Activated CD8-positive, alpha-beta memory T cell treated with anti-CD3 and anti-CD28 coated beads for 36 hours (primary cell): ENCODE measurements at regions not wholly inside any gene's neighbourhood (a gene's known extent, or its start where the extent isn't known, plus 50 kb on each side); places are given as distances from the start of the nearest gene placed in this dataset.
"Not testable (repeated sequence)": the region's sequence is repeated elsewhere in the genome, so short reads cannot be mapped to it uniquely, and the experiment has no call there.

ENCODE experiments used
- CTCF ChIA-PET: fragments of 350-600 bp; sonication (Branson Sonifier 250); formaldehyde crosslinking; loops from one replicate; lab custom pipeline; 2021; ENCODE audit warnings: antibody characterized with exemption; lab: Charles Lee
- POLR2A ChIA-PET: fragments of 350-600 bp; sonication (Branson Sonifier 250); formaldehyde crosslinking; loops from one replicate; lab custom pipeline; 2021; ENCODE audit warnings: antibody characterized with exemption; lab: Charles Lee

DNA sequence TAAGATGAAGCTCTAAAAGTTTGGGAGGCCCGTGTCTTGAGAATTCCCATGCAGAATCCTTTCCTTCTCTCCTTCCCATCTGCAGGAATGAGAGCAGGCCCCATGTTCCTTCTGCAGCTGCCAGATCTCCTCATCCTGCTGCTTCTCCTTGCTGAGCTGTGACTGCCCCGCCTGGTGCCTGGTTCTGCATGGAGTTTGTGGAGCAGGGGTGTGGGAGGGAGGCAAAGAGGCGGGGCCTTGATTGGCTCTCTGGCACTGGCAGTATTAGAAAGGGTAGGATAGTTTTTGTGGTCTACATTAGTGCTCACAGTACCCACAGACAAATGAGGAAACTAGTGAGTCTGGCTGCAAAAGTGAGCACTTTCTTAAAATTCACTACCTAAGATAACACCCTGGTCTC lies 91.1 kb upstream of the CLPB start:
- POLR2A ChIA-PET = no interaction called here
- CTCF ChIA-PET = no interaction called here

DNA sequence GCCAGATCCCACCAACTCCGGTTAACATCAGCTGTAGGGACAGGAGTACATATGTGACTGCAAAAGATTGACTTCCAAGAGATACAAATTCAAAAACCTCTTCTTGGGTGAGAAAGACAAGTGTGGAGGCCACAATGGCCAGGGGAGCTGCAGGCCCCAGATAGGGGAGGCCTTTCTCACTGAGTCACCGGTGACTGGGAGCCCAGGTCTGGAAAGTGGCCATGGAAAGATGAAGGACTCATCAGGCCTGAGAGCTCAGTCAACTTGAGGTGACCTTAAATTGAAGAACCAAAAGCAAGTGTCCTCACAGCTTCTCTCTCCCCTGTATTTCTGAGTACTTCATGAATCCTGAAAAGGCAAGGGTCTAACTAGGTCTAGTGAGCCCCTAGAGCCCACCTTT lies 90.4 kb upstream of the CLPB start:
- CTCF ChIA-PET = interaction anchor here (0.9 kb wide), 1 partner anchor 53 kb away, joined by 3 read pairs; no protein-coding TSS in a partner anchor
- POLR2A ChIA-PET = no interaction called here

DNA sequence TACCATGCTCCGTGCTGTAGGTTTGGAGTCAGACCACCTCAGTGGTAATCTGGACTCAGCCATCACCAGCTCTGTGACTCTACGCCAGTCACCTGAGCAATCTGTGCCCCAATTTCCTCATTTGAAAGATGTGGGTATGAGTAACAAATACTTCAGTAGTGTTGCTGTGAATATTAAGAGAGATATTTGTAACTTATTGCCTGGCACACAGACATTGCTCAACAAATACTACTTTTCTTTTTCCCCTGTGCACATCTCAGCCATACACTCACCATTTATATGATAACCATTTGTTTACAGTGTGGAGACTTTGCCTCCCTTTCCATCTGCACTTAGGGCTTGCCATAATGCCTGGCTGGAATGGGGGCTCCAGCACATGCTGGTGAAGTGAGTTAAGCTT lies 89.7 kb upstream of the CLPB start:
- POLR2A ChIA-PET = no interaction called here
- CTCF ChIA-PET = no interaction called here

DNA sequence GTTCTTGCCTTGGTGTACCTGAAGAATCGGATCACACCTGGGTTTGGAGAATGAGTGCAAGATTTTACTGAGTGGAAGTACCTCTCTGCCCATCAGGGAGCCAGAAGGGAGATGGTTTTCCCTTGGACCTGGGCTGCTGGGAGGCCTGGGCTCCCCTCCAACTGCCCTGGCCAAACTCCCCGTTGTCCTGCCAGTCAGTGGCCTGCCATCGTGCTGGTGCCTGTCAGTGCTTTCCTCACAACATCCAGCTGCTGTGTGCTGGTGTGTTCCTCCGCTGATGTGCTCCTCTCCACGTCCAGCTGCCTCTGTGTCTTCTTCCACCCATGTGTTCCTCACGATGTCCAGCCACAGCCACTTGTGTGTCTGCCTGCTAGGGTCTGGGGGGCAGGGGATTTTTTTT lies 87.9 kb upstream of the CLPB start:
- ChIA-PET POLR2A (no interaction called here), CTCF (interaction anchor here (0.7 to 1.5 kb wide), 2 partner anchors 52 to 174 kb away, joined by 3 to 4 read pairs; no protein-coding TSS in a partner anchor)

DNA sequence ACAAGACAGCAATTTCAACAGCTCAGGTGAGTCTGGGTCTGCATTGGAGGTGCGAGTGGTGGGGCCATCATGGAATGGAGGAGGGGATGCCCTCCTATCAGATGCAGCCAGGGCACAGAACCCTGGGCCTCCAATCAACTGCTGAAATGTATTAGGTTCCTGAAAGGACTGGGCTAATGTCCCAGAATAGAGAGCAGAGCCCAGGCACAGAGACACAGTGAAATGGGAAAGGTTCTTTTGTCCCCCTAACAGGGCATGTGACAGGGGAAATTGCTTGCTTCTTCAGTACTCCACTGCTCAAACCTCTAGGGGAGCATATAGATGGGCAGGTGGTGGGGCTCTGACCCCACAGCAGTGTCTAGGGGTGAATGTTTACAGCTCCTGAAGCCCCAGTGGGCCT lies 87.3 kb upstream of the CLPB start:
- POLR2A ChIA-PET = no interaction called here

DNA sequence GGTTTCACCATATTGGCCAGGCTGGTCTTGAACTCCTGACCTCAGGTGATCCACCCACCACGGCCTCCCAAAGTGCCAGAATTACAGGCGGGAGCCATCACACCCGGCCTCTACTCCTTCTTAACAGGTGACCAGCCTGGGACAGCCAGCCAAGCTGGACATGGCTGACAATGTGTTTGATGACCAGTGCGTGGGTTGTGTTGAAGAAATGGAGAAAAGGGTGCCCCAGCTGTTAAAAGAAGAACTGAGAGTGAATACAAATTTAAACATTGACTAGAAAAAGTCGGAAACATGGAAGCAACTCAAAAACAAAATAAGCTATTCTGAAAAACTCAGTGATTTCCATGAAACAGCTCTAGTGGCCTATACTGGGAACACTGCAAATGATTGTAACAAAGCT lies 86.5 kb upstream of the CLPB start:
- CTCF ChIA-PET = interaction anchor here (0.8 to 1.5 kb wide), 4 partner anchors 37 to 71 kb away, joined by 3 to 4 read pairs (median 4); no protein-coding TSS in a partner anchor
- POLR2A ChIA-PET = no interaction called here

More for the DNA sequence above, 87.3 kb upstream of the CLPB start:
- CTCF ChIA-PET = interaction anchor here (0.8 to 1.5 kb wide), 2 partner anchors 38 to 51 kb away, joined by 3 to 4 read pairs; no protein-coding TSS in a partner anchor

DNA sequence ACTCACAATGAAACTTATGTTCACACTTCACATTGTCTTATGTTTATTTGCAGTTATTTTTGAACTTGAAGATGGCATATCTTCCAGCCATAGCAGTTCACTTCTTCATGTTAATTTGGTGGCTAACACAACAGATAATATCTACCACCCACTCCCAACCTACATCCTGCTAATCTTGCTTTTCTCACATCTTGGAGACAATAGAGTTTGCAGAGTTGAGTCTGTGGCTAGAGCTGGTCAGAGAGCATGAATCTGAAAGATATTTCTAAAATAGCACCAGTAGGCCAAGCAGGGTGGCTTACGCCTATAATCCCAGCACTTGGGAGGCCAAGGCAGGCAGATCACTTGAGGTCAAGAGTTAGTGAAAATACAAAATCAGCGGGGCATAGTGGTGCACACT lies 85.6 kb upstream of the CLPB start:
- CTCF ChIA-PET = interaction anchor here (1.0 to 1.1 kb wide), 2 partner anchors 70 to 72 kb away, joined by 3 to 4 read pairs; no protein-coding TSS in a partner anchor
- POLR2A ChIA-PET = not testable (repeated sequence)

DNA sequence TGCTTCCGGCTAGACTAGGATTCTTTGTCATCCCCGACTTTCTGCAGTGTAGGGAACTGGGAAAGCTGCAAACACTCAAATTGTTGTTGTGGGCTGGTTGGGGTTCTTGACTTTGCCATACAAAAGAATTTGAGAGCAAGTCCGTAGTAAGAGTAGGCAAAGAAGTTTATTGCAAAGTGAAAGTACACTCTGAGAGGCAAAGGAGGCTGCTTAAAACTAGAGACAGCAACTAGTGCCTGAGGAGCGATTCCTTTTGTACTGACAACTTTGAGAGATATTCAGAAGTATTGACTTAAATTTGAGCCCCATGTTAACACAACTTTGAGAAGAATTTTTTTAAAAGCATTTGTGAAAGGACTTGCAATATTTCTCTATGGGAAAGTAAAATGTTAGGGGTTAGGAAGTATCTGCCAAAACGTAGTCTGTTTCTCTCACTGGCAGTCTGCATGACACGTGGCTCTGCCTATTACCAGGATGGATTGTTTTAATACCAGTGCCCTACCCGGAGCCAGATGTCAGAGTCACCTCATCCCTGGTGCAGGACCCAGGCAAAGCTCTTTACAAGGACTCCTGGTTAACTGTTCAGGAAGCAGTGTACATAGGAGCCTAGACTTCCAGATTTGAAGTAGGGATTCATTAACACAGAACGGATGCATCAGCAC lies 85.0 kb upstream of the CLPB start:
- ChIA-PET POLR2A (no interaction called here), CTCF (no interaction called here)

DNA sequence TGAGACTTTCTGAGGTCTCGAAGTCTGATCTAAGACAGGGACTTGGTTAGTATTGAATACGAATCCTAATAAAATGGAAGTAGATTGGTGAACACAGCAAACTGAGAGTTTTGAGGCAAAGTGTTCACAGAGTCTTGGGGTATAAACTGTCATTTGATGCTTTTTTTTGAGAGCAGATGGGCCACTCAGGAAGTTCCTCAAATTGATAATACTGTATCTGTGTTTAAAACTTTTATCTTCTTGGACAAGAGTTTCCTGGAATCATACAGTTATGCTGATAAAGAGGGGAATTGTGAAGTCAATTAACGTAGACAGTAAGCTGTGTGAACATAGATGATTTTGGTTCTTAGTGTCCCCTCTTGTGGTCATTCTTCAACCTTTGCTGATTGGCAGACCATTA lies 80.0 kb upstream of the CLPB start:
- ChIA-PET POLR2A (no interaction called here), CTCF (no interaction called here)

DNA sequence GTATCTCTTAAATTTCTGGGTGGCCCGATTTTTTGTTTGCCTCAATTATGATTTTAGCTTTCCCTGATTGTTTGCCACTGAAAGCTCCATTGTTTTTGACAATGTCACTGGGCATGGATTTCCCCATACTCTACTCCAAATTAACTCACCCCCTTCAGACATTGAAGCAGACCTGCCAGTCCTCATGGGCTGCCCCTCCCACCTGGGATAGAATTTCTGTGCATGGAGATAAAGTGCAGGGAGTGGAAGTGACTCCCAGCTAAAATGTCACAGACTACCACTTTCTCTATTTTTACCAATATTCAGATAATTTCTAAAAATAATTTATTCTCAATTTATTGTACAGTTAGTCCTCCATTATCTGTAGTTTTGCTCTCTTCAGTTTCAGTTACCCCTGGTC lies 79.1 kb upstream of the CLPB start:
- CTCF ChIA-PET = no interaction called here
- POLR2A ChIA-PET = no interaction called here

DNA sequence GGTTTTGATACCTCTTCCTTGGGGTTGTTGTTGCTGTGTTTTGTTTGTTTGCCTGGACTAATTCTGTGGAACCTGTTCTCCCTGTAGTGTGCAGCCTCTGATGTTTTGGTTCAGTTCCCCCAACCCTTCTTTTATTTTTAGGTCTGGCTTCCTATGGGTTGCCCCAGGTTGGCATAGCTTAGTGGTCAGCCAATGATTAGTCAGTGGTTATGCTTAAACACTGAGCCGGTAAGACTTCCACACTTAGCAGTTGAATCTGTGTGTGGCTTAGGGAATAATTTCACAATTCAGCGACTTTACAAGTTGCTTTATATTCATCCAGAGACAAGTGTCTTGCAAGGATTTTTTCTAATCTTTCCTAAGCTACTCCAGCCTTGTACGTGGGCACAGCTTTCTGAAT lies 78.6 kb upstream of the CLPB start:
- CTCF ChIA-PET = no interaction called here
- POLR2A ChIA-PET = no interaction called here

DNA sequence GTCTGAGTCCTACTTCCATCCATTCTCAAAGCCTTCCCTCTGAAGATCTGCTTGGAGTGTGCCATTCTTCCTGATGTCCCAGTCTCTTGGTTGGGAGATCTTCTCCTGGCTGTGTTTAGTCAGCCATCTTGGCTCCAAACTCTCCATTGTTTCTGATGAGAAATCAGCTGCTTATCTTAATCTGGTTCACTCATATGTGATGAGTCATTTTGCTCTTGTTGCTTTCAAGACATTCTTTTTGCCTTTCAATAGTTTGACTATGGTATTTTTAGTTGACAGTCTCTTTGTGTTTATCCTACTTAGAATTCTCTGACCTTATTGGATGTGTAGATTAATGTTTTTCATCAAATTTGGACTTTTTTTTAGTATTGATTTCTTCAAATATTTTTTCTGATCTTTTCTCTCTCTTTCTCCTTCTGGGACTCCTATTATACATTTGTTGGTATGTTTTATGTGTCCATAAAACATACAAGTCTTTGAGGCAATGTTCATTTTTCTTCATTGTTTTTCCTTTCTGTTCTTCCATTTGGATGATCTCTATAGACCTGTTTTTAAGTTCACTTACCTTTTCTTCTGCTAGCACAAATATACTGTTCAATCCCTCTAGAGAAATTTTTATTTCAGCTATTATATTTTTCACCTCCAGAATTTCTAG lies 77.2 kb upstream of the CLPB start:
- ChIA-PET POLR2A (no interaction called here), CTCF (no interaction called here)

DNA sequence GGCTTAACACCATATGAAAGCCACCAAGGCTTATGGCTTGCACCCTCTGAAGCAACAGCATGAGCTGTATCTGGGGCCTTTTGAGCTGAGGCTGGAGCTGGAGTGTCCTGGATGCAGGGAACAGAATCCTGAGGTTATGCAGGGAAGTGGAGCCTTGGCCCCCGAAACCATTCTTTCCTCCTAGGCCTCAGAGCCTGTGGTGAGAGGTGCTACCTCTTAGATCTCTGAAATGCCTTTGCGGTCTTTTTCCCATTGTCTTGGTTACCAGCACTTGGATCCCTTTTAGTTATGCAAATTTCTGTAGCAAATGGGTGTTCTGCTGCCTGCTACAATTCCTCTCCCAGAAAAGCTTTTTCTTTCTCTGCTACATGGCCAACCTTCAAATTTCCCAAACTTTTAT lies 72.7 kb upstream of the CLPB start:
- ChIA-PET POLR2A (no interaction called here), CTCF (no interaction called here)

DNA sequence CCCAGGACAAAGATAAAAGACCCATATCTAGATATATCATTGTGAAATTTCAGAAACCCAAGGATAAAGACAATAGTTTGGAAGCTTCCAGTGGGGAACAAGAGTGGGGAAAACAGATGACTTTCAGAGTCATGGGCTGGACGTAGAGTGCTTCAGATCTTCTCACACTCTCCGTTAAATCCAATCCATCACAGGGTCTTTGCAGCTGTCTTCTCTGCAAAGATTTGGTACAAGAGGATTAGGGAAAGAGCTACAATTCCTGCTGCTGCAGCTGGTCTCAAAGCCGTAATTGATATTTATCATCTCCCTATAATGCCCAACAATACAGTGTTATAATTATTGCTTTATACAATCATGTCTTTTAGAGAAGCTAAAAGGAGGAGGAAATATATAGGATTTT lies 63.4 kb upstream of the CLPB start:
- POLR2A ChIA-PET = no interaction called here

DNA sequence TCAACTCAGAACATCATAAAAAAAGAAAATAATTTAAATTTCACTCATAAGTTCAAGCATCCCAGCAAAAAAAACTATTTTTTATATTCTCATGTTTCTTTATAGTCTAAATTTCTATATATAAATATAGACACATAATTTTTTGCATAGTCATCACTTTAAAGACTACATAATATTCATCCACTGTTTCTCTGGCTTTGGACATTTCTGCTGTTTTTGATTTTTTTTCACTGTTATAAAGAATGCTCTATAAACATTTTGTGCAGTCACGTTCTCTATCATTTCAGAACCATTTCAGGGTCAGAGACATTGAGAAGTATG lies 59.7 kb upstream of the CLPB start:
- ChIA-PET CTCF (interaction anchor here (1.0 kb wide), 1 partner anchor 11 kb away, joined by 3 read pairs; no protein-coding TSS in a partner anchor), POLR2A (no interaction called here)

More for the DNA sequence above, 63.4 kb upstream of the CLPB start:
- CTCF ChIA-PET = no interaction called here

DNA sequence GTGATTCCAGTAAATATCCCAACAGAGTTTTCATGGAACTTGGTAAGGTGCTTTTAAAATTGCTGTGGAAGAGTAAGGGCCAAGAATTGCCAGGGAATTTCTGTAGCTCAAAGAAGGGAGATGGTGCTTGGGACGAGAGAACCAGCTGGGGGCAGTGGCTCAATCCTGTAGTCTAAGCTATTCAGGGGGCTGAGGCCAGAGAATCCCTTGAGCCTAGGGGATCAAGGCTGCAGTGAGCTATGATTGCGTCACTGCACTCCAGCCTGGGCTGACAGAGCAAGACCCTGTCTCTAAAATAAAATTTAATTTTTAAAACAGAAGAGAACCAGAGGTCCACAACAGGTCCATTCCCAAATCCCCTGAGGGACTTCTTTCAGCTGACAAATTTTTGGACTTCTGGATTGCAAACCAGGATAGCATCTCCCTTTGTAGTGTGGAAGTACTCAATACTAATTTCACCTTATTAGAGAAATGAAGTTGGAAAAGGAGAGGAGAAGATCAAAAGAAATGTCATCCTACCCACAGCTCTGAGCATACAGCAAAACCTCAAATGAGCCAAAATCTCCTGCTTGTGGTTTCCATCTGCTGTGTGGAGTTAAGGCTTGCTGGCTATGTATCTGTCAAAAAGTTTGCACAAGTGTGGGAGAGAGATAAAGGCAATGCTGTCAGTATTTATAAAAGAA lies 59.2 kb upstream of the CLPB start:
- ChIA-PET CTCF (interaction anchor here (1.0 kb wide), 1 partner anchor 11 kb away, joined by 3 read pairs; no protein-coding TSS in a partner anchor), POLR2A (no interaction called here)

DNA sequence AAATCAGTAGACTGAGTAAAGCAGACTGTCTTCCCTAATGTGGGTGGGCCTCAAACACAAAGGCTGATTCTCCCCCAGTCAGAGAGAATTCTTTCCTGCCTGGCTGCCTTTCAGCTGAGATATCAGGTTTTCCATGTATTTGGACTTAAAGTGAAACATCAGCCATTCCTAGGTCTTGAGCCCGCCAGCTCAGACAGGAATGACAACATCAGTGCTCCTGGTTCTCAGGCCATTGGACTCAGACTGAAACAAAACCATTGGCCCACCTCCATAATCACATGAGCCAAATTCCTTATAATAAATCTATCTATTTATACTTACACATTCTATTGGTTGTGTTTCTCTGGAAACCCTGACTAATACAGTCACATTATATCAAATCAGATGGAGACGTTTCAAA lies 56.7 kb upstream of the CLPB start:
- ChIA-PET POLR2A (no interaction called here), CTCF (interaction anchor here (1.2 kb wide), 1 partner anchor 20 kb away, joined by 3 read pairs; no protein-coding TSS in a partner anchor)
